ENCODE measurements at regions not wholly inside any gene's neighbourhood (a gene's known extent, or its start where the extent isn't known, plus 50 kb on each side); places are given as distances from the start of the nearest gene placed in this dataset.

GRCh38 chr13:91228108-91228507 lies 119.4 kb upstream of the MIR17HG start:
- CTCF ChIA-PET = no interaction called here
- TF ChIP-seq, protein P1, sequence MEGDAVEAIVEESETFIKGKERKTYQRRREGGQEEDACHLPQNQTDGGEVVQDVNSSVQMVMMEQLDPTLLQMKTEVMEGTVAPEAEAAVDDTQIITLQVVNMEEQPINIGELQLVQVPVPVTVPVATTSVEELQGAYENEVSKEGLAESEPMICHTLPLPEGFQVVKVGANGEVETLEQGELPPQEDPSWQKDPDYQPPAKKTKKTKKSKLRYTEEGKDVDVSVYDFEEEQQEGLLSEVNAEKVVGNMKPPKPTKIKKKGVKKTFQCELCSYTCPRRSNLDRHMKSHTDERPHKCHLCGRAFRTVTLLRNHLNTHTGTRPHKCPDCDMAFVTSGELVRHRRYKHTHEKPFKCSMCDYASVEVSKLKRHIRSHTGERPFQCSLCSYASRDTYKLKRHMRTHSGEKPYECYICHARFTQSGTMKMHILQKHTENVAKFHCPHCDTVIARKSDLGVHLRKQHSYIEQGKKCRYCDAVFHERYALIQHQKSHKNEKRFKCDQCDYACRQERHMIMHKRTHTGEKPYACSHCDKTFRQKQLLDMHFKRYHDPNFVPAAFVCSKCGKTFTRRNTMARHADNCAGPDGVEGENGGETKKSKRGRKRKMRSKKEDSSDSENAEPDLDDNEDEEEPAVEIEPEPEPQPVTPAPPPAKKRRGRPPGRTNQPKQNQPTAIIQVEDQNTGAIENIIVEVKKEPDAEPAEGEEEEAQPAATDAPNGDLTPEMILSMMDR (conservative IDR thresholded peaks at IDR 0.05; ENCODE audit: low read depth) = no peak
- no peak for DNase-seq (ENCODE audit: low spot score)
- POLR2A ChIA-PET (ENCODE audit: low non-redundant PET) = no interaction called here
- no peak overlapping the region for H3K27ac ChIP-seq

DNA sequence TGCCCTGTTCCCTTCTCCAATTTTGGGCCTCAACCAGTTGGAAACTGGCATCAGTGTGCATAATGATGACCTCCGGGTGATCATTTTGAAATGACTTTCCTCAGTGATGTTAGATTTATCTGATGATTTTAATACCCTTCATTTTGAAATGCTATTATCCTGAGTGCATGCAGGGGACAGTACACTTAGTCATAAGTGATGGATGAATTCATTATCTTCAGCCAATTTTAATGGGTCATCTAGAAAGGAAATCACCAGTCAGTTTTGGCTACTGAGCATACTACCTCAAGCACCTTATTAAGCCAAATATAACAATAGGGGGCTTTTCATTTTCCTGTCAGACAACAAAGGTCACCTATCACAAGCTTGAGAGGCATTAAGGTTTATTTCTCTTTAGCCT lies 118.5 kb upstream of the MIR17HG start:
- ChIA-PET POLR2A (ENCODE audit: low non-redundant PET) (no interaction called here), CTCF (no interaction called here)
- TF ChIP-seq, protein P1 (conservative IDR thresholded peaks at IDR 0.05; ENCODE audit: low read depth) = no peak
- no peak for DNase-seq (ENCODE audit: low spot score)
- no peak overlapping the region for H3K27ac ChIP-seq

DNA sequence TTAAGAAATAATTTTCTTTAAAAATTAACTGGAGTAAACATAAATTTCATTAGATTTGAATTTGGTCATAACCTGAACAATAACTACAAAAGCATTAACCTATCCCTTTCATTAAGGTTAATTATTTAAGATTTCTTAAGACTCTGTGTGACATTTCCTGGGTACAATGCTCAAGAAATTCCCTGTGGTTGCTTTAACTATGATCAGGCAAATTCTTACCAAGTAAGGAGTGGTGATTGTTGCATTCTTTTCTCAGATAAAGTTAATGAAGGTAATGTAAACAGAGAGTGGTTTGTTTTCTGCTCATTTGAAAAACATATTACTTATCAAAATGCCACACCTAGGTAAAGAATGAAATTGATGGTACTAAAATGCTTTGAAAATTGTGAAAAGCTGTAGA lies 114.8 kb upstream of the MIR17HG start:
- POLR2A ChIA-PET (ENCODE audit: low non-redundant PET) = no interaction called here
- H3K27ac ChIP-seq = no peak overlapping the region
- CTCF ChIA-PET = no interaction called here
- TF ChIP-seq, protein P1 (conservative IDR thresholded peaks at IDR 0.05; ENCODE audit: low read depth) = no peak
- no peak for DNase-seq (ENCODE audit: low spot score)

- POLR2A ChIA-PET (ENCODE audit: low non-redundant PET) = no interaction called here
- no peak overlapping the region for H3K27ac ChIP-seq
- no peak for DNase-seq (ENCODE audit: low spot score)
- CTCF ChIA-PET = no interaction called here
- TF ChIP-seq, protein P1 (conservative IDR thresholded peaks at IDR 0.05; ENCODE audit: low read depth) = no peak
Measured at GRCh38 chr13:91233291-91233690, 114.2 kb upstream of the MIR17HG start.

DNA sequence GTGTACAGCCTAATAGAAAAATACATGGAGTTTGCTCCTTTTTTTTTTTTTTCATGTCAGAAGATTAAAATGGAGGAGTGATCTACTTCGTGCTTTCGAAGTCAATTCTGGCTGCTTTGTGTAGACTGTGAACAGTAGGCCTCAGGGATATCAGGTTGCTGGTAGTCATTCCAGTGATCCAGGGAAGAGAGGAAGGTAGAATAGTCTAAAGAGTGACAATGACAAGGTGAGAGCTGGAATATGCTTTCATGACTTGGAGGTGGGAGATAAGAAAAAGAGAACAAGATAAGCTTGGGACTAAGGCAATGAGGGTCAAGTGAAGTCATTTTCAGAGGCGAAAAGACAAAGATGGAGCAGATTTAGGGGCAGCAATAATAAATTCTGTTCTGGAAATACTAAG lies 111.3 kb upstream of the MIR17HG start:
- ChIA-PET CTCF (no interaction called here), POLR2A (ENCODE audit: low non-redundant PET) (no interaction called here)
- no peak for DNase-seq (ENCODE audit: low spot score)
- TF ChIP-seq, protein P1 (conservative IDR thresholded peaks at IDR 0.05; ENCODE audit: low read depth) = no peak
- H3K27ac ChIP-seq = no peak overlapping the region

- TF ChIP-seq, protein P1 (conservative IDR thresholded peaks at IDR 0.05; ENCODE audit: low read depth) = no peak
- ChIA-PET POLR2A (ENCODE audit: low non-redundant PET) (no interaction called here), CTCF (no interaction called here)
- DNase-seq (ENCODE audit: low spot score) = no peak
- H3K27ac ChIP-seq = no peak overlapping the region
Measured at GRCh38 chr13:91236921-91237320, 110.6 kb upstream of the MIR17HG start.

DNA sequence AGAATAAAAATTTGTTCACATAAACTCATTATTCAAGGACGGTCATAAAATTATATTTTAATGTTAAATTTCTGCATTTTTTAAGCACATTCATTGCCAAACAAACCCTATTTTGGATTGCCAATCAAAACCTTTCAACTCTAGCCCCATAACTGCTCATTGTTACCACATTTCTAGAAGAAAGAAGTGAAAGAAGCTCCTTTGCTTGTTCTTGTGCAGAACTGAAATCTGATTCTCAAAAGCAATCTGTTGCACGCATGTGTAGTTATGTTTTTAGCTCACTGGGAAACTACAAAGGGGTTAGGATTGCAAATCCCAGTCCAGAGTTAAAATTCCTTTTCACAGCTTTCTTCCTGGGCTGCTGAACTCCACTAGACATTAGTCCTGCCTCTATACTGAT lies 109.5 kb upstream of the MIR17HG start:
- no peak for DNase-seq (ENCODE audit: low spot score)
- POLR2A ChIA-PET (ENCODE audit: low non-redundant PET) = no interaction called here
- CTCF ChIA-PET = no interaction called here
- TF ChIP-seq, protein P1 (conservative IDR thresholded peaks at IDR 0.05; ENCODE audit: low read depth) = no peak
- no peak overlapping the region for H3K27ac ChIP-seq

Measured in RWPE1 (cell line).